Karpas-422 (cell line): ENCODE measurements at regions not wholly inside any gene's neighbourhood (a gene's known extent, or its start where the extent isn't known, plus 50 kb on each side); places are given as distances from the start of the nearest gene placed in this dataset.
A peak's percentile ranks its signal among the peaks of the same experiment; 100 is the strongest.

Experiments
- DNase-seq: peaks from one replicate; pipeline ENCODE4 v3.0.0-alpha.2; 2015
- H2AFZ ChIP-seq: fragments of 200-600 bp; sonication (generic); 2 replicates; pipeline ENCODE4 v1.6.1; 2014; ENCODE audit warnings: antibody characterized with exemption, low read length, mixed read lengths
- H3K27ac ChIP-seq: fragments of 200-600 bp; sonication (generic); 2 replicates; pipeline ENCODE4 v1.5.1; 2014; ENCODE audit warnings: mild to moderate bottlenecking, low read length, moderate library complexity
- H3K27me3 ChIP-seq: fragments of 200-600 bp; sonication (generic); 2 replicates; pipeline ENCODE4 v1.6.1; 2014; ENCODE audit warnings: low read length, mixed read lengths
- H3K36me3 ChIP-seq: fragments of 200-600 bp; sonication (generic); 2 replicates; pipeline ENCODE4 v1.6.1; 2014; ENCODE audit warnings: low read length, mixed read lengths; ENCODE audit not compliant: insufficient read depth
- H3K4me1 ChIP-seq: fragments of 200-600 bp; sonication (generic); 2 replicates; pipeline ENCODE4 v1.6.1; 2014; ENCODE audit warnings: mild to moderate bottlenecking, low read length, mixed read lengths
- H3K4me2 ChIP-seq: fragments of 200-600 bp; sonication (generic); 2 replicates; pipeline ENCODE4 v1.6.1; 2014; ENCODE audit warnings: low read length, low read depth, mild to moderate bottlenecking; ENCODE audit not compliant: poor library complexity, severe bottlenecking
- H3K4me3 ChIP-seq: fragments of 200-600 bp; sonication (generic); 2 replicates; pipeline ENCODE4 v1.5.1; 2014; ENCODE audit warnings: mild to moderate bottlenecking, antibody characterized with exemption, low read length, mixed read lengths
- H3K79me2 ChIP-seq: fragments of 200-600 bp; sonication (generic); 2 replicates; pipeline ENCODE4 v1.6.1; 2014; ENCODE audit warnings: mild to moderate bottlenecking, low read length, mixed read lengths
- H3K9ac ChIP-seq: fragments of 200-600 bp; sonication (generic); 2 replicates; pipeline ENCODE4 v1.6.0; 2014; ENCODE audit warnings: low read length
- H3K9me2 ChIP-seq: fragments of 200-600 bp; sonication (generic), shearing (Covaris generic); replicated peaks from 2 replicates; pipeline ENCODE4 v1.6.0; 2014; ENCODE audit warnings: mild to moderate bottlenecking, low read length, moderate library complexity; ENCODE audit not compliant: insufficient read depth
- H3K9me3 ChIP-seq: fragments of 300-700, 200-600 bp; sonication (generic); 2 replicates; pipeline ENCODE4 v1.6.1; 2014; ENCODE audit warnings: low read length, mixed read lengths
- H4K20me1 ChIP-seq: fragments of 200-600 bp; sonication (generic); 2 replicates; pipeline ENCODE4 v1.6.1; 2014; ENCODE audit warnings: mild to moderate bottlenecking, antibody characterized with exemption, low read length, low read depth; ENCODE audit not compliant: insufficient read depth

DNA sequence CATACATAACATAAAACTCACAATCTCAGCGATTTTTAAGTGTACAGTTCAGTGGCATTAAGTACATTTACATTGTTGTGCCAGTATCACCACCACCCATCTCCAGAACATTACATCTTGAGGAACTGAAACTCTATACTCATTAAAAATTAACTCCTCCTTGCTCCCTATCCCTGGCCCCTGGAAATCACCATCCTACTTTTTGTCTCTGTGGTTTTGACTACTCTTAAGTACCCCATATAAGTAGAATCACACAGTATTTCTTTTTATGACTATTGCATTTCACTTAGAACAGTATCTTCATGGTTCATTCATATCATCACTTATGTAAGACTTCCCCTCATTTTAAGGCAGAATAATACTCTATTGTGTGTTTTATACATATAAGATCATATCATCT is 1108.1 kb downstream of the GRIK2 start:
- Histone ChIP-seq H3K4me1 (no peaks in the 10 kb centered on the region), H3K9me2 (no peaks in the 10 kb centered on the region), H4K20me1 (no peaks in the 10 kb centered on the region), H3K36me3 (no peaks in the 10 kb centered on the region), H3K4me2 (no peak overlapping the region), H3K4me3 (no peak overlapping the region), H3K9ac (no peak overlapping the region), H2AFZ (peak overlapping the region; percentile 58; the same call in 1 of the 2 replicates), H3K27ac (no peak overlapping the region), H3K9me3 (peaks cover 16% of the 10 kb centered on the region; the same call in 1 of the 2 replicates), H3K79me2 (no peaks in the 10 kb centered on the region), H3K27me3 (no peaks in the 10 kb centered on the region)
- DNase-seq, result no peak

DNA sequence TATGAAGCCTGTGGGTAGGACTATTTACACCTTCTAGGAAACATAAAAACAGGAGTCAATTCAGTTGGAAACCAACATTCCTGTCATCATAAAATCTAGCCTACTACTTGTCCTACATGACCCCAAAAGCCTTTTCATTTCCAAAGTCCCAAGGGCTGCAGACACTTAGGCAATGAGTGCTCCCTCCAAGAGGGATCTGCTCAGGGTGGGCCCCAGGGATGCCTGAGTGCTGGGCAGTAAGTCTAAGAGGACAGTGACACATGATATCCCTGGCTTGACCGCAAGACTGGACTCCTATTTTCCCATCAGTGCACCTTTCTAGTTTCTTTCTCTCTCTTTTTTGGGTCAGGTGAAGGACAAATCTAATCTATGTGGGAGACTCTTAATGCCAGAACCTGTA is 1101.3 kb downstream of the GRIK2 start:
- peaks cover 4% of the 10 kb centered on the region; the same call in 1 of the 2 replicates for H3K9me2 ChIP-seq
- H3K9me3 ChIP-seq, result no peaks in the 10 kb centered on the region
- no peak overlapping the region for H3K4me2 ChIP-seq
- DNase-seq, result no peak
- H2AFZ ChIP-seq, result no peak overlapping the region; the same call in 1 of the 2 replicates
- H3K9ac ChIP-seq, result no peak overlapping the region
- H4K20me1 ChIP-seq, result no peaks in the 10 kb centered on the region
- no peaks in the 10 kb centered on the region for H3K27me3 ChIP-seq
- H3K36me3 ChIP-seq, result no peaks in the 10 kb centered on the region
- H3K4me3 ChIP-seq, result no peak overlapping the region
- 0 out of 2 replicates have a peak, but pooled peaks cover 2% of the 10 kb centered on the region for H3K4me1 ChIP-seq
- H3K79me2 ChIP-seq, result no peaks in the 10 kb centered on the region
- no peak overlapping the region for H3K27ac ChIP-seq

DNA sequence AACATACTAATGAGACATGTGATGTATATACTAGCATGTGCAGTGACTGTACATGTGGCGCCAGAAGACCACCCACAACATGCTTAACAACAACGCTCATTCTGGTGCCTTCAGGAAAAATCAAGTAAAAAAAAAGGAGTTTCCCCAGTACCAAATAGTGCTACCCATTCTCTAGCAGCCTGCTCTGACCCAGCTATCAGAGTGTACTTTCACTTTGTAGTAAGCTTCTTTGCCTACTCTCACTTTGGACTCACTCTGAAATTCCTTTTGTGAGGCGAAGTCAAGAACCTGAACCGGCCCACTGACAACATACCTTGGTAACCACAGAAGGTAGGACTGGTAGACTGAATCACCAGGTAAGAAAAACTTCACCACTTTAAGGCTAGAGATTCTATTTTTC is 1100.0 kb downstream of the GRIK2 start:
- Histone ChIP-seq H3K4me1 (0 out of 2 replicates have a peak, but pooled peaks cover 2% of the 10 kb centered on the region), H3K4me3 (no peak overlapping the region), H4K20me1 (no peaks in the 10 kb centered on the region), H3K9ac (no peak overlapping the region), H3K36me3 (no peaks in the 10 kb centered on the region), H3K27ac (no peak overlapping the region), H3K9me2 (peaks cover 4% of the 10 kb centered on the region; the same call in 1 of the 2 replicates), H3K79me2 (no peaks in the 10 kb centered on the region), H3K27me3 (no peaks in the 10 kb centered on the region), H3K4me2 (no peak overlapping the region), H3K9me3 (no peaks in the 10 kb centered on the region), H2AFZ (peak overlapping the region; percentile 60; the same call in 1 of the 2 replicates)
- DNase-seq, result no peak

DNA sequence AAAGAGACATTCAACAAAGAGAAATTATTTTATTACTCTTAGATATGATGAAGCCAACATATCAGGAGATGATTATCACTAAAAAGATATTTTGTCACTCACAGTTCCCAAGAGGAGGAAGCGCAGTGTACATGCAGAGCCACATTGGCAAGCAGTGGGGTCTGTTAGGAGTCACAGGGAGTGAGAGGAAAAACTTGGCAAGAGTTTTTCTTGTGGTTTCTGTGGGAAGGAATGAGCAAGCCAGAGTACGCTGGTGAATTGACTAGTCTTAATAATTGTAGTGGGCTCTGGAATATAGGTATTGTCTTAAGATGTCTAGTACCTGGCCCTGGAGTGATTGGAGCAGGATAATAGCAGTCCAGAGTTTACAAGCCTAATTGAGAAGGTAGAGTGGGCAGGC is 1095.2 kb downstream of the GRIK2 start:
- Histone ChIP-seq H3K4me1 (peaks cover 5% of the 10 kb centered on the region; the same call in 1 of the 2 replicates), H3K79me2 (no peaks in the 10 kb centered on the region), H3K9ac (no peak overlapping the region), H3K27ac (no peak overlapping the region), H2AFZ (no peak overlapping the region), H3K36me3 (no peaks in the 10 kb centered on the region), H3K9me2 (peaks cover 4% of the 10 kb centered on the region; the same call in 1 of the 2 replicates), H3K9me3 (0 out of 2 replicates have a peak, but pooled peaks cover 4% of the 10 kb centered on the region), H3K4me2 (no peak overlapping the region), H3K4me3 (no peak overlapping the region), H3K27me3 (no peaks in the 10 kb centered on the region), H4K20me1 (no peaks in the 10 kb centered on the region)
- no peak for DNase-seq

DNA sequence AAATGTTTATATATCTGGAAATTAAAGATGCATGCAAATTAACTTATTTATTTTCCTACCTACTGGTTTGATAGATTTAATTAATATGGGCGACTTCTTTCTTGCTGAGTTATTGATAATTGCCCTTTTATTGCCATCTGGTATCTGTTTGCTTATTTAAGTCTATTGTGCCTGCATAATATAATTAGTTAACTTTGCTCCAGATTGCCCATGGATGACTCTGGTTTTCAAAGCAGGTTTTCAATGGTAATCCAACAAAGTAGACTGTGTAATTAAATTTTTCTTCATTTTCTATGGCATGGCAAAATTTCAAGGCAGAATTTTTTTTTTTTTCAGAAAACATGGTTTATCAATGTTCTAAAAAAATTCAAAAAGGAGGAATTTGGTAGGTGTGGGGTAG is 1092.0 kb downstream of the GRIK2 start:
- no peak for DNase-seq
- H3K27ac ChIP-seq, result no peak overlapping the region
- no peak overlapping the region for H3K9ac ChIP-seq
- no peaks in the 10 kb centered on the region for H3K27me3 ChIP-seq
- no peaks in the 10 kb centered on the region for H3K9me2 ChIP-seq
- no peaks in the 10 kb centered on the region for H4K20me1 ChIP-seq
- H3K4me2 ChIP-seq, result no peak overlapping the region
- no peak overlapping the region for H2AFZ ChIP-seq
- H3K4me3 ChIP-seq, result no peak overlapping the region
- no peaks in the 10 kb centered on the region for H3K36me3 ChIP-seq
- H3K79me2 ChIP-seq, result no peaks in the 10 kb centered on the region
- H3K9me3 ChIP-seq, result 0 out of 2 replicates have a peak, but pooled peaks cover 4% of the 10 kb centered on the region
- H3K4me1 ChIP-seq, result peaks cover 3% of the 10 kb centered on the region; the same call in 1 of the 2 replicates

DNA sequence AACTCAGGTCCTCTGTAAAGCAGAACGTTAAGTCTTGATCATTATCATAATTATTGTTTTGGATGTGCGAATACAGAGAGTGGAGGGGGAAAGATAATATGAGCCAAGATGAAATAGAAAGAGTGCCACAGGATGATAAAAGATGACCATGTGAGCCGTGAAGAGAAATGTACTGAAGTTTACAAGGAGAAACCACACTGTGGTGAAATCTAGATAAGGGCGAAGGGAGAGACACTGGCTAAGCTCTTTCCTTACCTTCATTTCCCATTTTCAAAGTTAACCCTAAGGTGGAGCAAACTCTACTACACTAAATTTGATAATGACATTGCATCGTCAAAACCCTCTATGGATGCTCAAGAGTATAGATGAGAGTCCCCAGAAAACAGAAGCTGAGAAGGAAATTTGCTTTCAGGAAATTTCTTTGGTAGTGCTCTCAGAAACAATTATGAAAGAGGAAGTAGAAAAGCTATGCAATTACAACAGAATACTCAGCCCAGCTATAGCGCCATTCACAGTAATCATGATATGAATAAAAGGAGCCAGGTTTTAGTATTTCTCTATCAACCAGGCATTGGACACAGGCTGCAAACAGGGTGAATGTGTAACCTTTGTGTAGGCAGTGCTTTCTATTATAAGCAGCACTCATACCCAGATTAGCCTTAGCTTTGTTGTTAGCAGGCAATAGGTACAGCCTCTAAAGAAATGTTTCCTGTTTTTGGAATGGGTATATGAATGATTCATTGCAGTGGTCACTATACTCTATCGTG is 1080.7 kb downstream of the GRIK2 start:
- Histone ChIP-seq H3K27ac (no peak overlapping the region), H3K4me2 (no peak overlapping the region), H3K36me3 (no peaks in the 10 kb centered on the region), H3K9ac (no peak overlapping the region), H3K9me2 (no peaks in the 10 kb centered on the region), H3K9me3 (peaks cover 7% of the 10 kb centered on the region), H3K4me1 (no peaks in the 10 kb centered on the region), H4K20me1 (no peaks in the 10 kb centered on the region), H3K79me2 (no peaks in the 10 kb centered on the region), H3K4me3 (no peak overlapping the region), H3K27me3 (no peaks in the 10 kb centered on the region), H2AFZ (peak overlapping the region; percentile 19; the same call in 1 of the 2 replicates)
- DNase-seq, result peak; percentile 44

DNA sequence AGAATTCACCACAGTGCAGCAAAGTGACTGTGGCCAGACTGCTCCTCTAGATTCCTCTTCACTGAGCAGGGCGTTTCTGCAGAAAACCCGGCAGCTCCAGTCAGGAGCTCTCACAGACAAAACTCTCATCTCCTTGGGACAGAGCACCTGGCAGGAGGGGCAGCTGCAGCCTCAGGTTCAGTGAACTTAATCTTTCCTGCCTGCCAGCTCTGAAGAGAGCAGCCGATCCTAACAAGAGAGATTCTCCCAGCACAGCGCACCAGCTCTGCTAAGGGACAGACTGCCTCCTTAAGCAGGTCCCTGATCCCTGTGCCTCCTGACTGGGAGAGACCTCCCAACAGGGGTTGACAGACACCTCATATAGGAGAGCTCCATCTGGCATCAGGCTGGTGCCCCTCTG is 1065.5 kb downstream of the GRIK2 start:
- no peak for DNase-seq
- H2AFZ ChIP-seq, result peak overlapping the region; percentile 62; the same call in 1 of the 2 replicates
- H4K20me1 ChIP-seq, result no peaks in the 10 kb centered on the region
- no peak overlapping the region for H3K4me3 ChIP-seq
- no peaks in the 10 kb centered on the region for H3K9me2 ChIP-seq
- H3K9ac ChIP-seq, result no peak overlapping the region
- H3K27ac ChIP-seq, result no peak overlapping the region
- H3K79me2 ChIP-seq, result no peaks in the 10 kb centered on the region
- H3K36me3 ChIP-seq, result no peaks in the 10 kb centered on the region; the same call in 1 of the 2 replicates
- H3K27me3 ChIP-seq, result no peaks in the 10 kb centered on the region
- H3K4me1 ChIP-seq, result peaks cover 4% of the 10 kb centered on the region
- peaks cover 14% of the 10 kb centered on the region; the same call in 1 of the 2 replicates for H3K9me3 ChIP-seq
- H3K4me2 ChIP-seq, result no peak overlapping the region

DNA sequence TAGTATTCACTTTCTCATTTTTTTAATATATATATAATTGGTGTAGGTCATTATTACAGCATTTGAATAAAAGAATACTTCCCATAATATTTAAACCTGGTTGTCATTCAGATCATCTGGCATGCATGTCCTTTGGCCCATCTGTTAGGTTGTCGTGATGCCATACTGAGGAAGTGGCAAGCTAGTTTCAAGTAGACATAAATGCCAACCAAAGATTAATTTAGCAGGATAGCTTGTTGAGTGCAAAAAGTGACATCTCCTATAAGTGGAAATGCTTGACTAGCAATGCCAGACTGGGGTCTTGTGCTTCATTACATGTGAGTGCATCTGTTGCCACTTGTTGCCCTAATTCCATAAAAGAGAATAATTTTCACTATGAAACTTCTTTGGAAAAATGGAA is 1044.7 kb downstream of the GRIK2 start:
- DNase-seq, result no peak
- Histone ChIP-seq H3K36me3 (no peaks in the 10 kb centered on the region), H3K79me2 (no peaks in the 10 kb centered on the region)

More for the DNA sequence above, 1044.7 kb downstream of the GRIK2 start:
- Histone ChIP-seq H3K4me1 (no peaks in the 10 kb centered on the region), H3K4me2 (no peak overlapping the region), H3K9me3 (no peaks in the 10 kb centered on the region), H3K9ac (no peak overlapping the region), H3K4me3 (no peak overlapping the region), H3K9me2 (no peaks in the 10 kb centered on the region), H3K27me3 (no peaks in the 10 kb centered on the region), H3K27ac (no peak overlapping the region), H2AFZ (no peak overlapping the region; the same call in 1 of the 2 replicates), H4K20me1 (no peaks in the 10 kb centered on the region)
